ENCODE measurements at regions not wholly inside any gene's neighbourhood (a gene's known extent, or its start where the extent isn't known, plus 50 kb on each side); places are given as distances from the start of the nearest gene placed in this dataset.

DNA sequence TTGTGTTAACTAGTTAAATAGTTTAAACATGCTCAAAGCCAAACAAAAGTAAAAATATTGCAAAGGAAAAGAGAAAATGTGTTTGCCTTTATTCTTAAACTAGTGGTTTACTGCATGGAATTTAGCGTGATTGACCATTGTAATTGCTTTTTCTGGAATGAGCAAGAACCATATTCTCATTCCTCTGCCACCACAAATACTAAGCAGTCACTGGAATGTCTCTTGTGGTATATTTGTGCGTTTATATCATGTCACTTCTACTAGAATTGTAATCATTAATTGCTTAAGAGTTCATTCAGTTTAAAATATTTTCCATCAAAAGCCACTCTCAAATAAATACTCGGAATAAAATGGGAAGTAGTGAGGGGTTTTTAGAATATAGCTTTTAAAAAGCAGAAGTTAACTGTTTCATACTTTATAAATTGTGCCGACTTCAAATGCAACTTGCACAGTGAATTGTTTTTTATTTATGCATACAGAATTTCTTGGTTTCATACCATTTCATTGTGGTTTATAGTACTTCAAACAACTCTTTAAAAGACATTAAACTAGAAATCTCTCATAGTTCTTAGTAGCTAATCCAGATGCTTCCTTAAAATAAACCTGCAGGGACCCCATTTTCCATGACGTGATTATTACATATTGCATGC is 288.1 kb downstream of the EPHA4 start:
- TF ChIP-seq CTCF (IDR thresholded peaks at IDR 0.05): no peak
- no peak for TF ChIP-seq ZFX (IDR thresholded peaks at IDR 0.05; ENCODE audit: borderline replicate concordance)

Measured in 22Rv1 (cell line).